HFF-Myc (cell line): ENCODE measurements at regions not wholly inside any gene's neighbourhood (a gene's known extent, or its start where the extent isn't known, plus 50 kb on each side); places are given as distances from the start of the nearest gene placed in this dataset.

ENCODE experiments used
- DNase-seq: peaks from one replicate; pipeline ENCODE4 v3.0.0-alpha.2; 2011; ENCODE audit warnings: low read depth; ENCODE audit errors: extremely low read depth
- H3K4me3 ChIP-seq: replicated peaks from 2 replicates; pipeline ENCODE4 v1.5.1; 2011; ENCODE audit warnings: low read depth, mild to moderate bottlenecking, control low read depth, low read length
- TF ChIP-seq, protein P1 (sequence below): IDR thresholded peaks from 2 replicates; pipeline ENCODE4 v1.5.1; 2012; ENCODE audit warnings: mild to moderate bottlenecking, low read depth, low read length, control low read depth; ENCODE audit errors: missing control alignments

GRCh38 chr11:92765965-92766371 is 203.5 kb upstream of the MTNR1B start:
- no peak overlapping the region for H3K4me3 ChIP-seq
- DNase-seq = no peak
- TF ChIP-seq, protein P1, sequence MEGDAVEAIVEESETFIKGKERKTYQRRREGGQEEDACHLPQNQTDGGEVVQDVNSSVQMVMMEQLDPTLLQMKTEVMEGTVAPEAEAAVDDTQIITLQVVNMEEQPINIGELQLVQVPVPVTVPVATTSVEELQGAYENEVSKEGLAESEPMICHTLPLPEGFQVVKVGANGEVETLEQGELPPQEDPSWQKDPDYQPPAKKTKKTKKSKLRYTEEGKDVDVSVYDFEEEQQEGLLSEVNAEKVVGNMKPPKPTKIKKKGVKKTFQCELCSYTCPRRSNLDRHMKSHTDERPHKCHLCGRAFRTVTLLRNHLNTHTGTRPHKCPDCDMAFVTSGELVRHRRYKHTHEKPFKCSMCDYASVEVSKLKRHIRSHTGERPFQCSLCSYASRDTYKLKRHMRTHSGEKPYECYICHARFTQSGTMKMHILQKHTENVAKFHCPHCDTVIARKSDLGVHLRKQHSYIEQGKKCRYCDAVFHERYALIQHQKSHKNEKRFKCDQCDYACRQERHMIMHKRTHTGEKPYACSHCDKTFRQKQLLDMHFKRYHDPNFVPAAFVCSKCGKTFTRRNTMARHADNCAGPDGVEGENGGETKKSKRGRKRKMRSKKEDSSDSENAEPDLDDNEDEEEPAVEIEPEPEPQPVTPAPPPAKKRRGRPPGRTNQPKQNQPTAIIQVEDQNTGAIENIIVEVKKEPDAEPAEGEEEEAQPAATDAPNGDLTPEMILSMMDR = no peak

GRCh38 chr11:92766698-92767097 is 202.8 kb upstream of the MTNR1B start:
- DNase-seq = no peak
- TF ChIP-seq, protein P1 = no peak
- no peak overlapping the region for H3K4me3 ChIP-seq

DNA sequence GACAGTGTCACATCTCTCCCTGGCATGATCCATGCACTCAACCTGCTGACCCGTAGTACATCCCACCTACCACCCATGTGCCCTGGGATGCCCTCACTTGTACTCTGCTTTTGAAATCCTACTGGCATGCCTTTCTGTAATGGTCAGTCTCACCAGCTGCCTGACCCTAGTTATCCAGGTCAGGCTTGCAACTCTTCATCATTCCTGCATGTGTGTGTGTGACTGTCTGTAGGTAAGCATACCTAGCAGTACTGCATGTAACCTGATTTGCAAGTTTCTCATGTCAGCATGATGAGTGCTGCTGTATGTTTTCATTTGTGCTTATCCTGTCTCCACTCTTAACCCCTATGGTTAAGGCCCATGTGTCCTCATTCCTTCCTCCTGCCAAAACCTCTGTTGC is 202.0 kb upstream of the MTNR1B start:
- TF ChIP-seq, protein P1 = no peak
- H3K4me3 ChIP-seq = no peak overlapping the region
- no peak for DNase-seq

DNA sequence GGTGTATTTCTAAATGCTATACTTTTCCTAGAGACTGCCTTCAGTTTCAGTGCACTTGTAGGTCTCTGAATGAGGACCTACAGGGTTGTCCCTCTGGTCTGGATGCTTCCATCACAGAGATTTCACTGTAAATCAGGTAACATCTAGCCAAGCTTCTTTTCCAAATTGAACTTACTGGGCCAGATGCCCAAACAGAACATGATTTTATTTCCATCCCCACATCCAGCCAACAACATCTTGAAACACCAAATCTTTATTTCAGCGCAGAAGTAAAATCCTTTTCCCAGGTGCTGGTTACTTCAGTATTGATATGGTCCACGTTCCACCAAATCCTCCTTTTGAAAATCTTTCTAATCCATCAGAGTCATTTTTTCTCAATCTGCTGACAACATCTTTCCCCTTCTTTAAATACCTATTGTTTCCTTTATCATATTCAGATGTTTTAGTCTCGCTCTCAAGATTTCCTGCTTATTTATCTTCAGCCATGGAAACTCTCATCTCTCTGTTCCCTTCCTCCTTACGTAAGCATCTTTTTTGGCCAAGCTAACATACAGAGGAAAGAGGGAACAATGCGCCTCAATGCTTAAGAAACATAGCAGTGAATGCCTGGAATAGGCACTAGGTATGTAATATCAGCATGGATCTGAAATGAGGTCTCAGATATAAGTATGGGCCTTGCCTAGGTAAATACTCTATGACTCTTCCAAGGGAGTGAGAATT is 201.2 kb upstream of the MTNR1B start:
- no peak overlapping the region for H3K4me3 ChIP-seq
- no peak for DNase-seq
- TF ChIP-seq, protein P1 = no peak

GRCh38 chr11:92769112-92769511 is 200.3 kb upstream of the MTNR1B start:
- TF ChIP-seq, protein P1 = no peak
- H3K4me3 ChIP-seq = no peak overlapping the region
- no peak for DNase-seq

DNA sequence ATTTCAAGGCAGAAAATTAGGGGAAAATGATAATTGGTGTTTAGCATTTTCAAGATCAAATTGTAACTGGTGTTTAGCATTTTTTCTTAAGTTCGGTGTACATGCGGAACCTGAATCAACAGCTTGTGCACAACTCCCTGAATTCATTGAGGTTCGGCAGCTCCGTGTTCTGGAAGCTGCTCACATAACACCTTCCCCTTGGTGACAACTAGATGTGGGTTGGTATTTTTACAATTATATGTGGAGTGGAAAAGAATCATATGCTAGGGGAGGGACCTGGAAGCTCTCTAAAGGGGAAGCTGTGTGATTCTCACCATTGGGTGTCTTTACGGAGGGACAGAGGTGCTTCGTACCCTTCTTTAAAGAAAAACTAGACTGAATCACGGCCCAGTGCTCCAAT is 199.0 kb upstream of the MTNR1B start:
- DNase-seq = no peak
- TF ChIP-seq, protein P1 = no peak
- no peak overlapping the region for H3K4me3 ChIP-seq

DNA sequence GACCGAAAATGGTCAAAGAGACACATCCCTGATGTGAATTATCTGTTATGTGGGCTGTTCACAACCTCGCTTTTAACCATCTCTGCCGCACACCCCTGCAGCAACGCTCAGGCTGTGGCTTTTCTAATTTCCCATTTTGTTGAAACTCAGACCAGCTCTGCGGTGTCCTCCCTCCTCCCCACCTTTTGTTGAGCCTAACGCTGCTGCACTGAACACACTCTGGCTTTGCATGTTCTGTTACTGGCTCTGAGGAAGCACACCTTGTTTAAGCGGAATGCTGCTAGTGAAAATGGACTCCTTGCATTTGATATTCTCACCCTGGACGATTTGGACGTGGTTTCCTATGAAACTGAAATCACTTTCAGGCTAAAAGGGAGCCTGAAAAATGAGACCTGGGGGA is 198.5 kb upstream of the MTNR1B start:
- TF ChIP-seq, protein P1 = no peak
- no peak for DNase-seq
- no peak overlapping the region for H3K4me3 ChIP-seq
